GM19463 (cell line): ENCODE measurements at regions not wholly inside any gene's neighbourhood (a gene's known extent, or its start where the extent isn't known, plus 50 kb on each side); places are given as distances from the start of the nearest gene placed in this dataset.

Experiments used
- ATAC-seq: cut with Tn5 transposase; IDR thresholded peaks from one replicate; pipeline ENCODE4 v1.9.1; 2021; ENCODE audit warnings: mild to moderate bottlenecking, moderate library complexity; ENCODE audit not compliant: unreplicated experiment

GRCh38 chr12:61357496-61357895 is 902.7 kb upstream of the USP15 start:
- ATAC-seq, result no peak

GRCh38 chr12:61362037-61362436 is 898.2 kb upstream of the USP15 start:
- ATAC-seq, result no peak

- ATAC-seq, result no peak
Observed at GRCh38 chr12:61365001-61365400, 895.2 kb upstream of the USP15 start.

- no peak for ATAC-seq
Observed at GRCh38 chr12:61367281-61367785, 892.9 kb upstream of the USP15 start.

GRCh38 chr12:61369241-61369910 is 890.8 kb upstream of the USP15 start:
- no peak for ATAC-seq

- ATAC-seq, result no peak
Observed at GRCh38 chr12:61384511-61384910, 875.7 kb upstream of the USP15 start.

- ATAC-seq, result no peak
Observed at GRCh38 chr12:61385771-61386170, 874.4 kb upstream of the USP15 start.

- ATAC-seq, result no peak
Observed at GRCh38 chr12:61397668-61398067, 862.5 kb upstream of the USP15 start.

GRCh38 chr12:61412201-61412600 is 848.0 kb upstream of the USP15 start:
- no peak for ATAC-seq

- ATAC-seq, result no peak
Observed at GRCh38 chr12:61414470-61414869, 845.7 kb upstream of the USP15 start.

GRCh38 chr12:61422786-61423185 is 837.4 kb upstream of the USP15 start:
- ATAC-seq, result no peak

GRCh38 chr12:61452076-61452475 is 808.1 kb upstream of the USP15 start:
- no peak for ATAC-seq

GRCh38 chr12:61487728-61488127 is 772.5 kb upstream of the USP15 start:
- ATAC-seq, result no peak

- no peak for ATAC-seq
Observed at GRCh38 chr12:61490526-61491498, 769.4 kb upstream of the USP15 start.

GRCh38 chr12:61502179-61502578 is 758.0 kb upstream of the USP15 start:
- ATAC-seq, result no peak

GRCh38 chr12:61504396-61505080 is 755.7 kb upstream of the USP15 start:
- no peak for ATAC-seq

- ATAC-seq, result no peak
Observed at GRCh38 chr12:61513499-61513898, 746.7 kb upstream of the USP15 start.

GRCh38 chr12:61514016-61514415 is 746.2 kb upstream of the USP15 start:
- no peak for ATAC-seq

GRCh38 chr12:61521258-61521657 is 738.9 kb upstream of the USP15 start:
- no peak for ATAC-seq

- no peak for ATAC-seq
Observed at GRCh38 chr12:61523276-61523992, 736.8 kb upstream of the USP15 start.

- ATAC-seq, result no peak
Observed at GRCh38 chr12:61524851-61525250, 735.4 kb upstream of the USP15 start.
